ENCODE measurements at regions not wholly inside any gene's neighbourhood (a gene's known extent, or its start where the extent isn't known, plus 50 kb on each side); places are given as distances from the start of the nearest gene placed in this dataset.

DNA sequence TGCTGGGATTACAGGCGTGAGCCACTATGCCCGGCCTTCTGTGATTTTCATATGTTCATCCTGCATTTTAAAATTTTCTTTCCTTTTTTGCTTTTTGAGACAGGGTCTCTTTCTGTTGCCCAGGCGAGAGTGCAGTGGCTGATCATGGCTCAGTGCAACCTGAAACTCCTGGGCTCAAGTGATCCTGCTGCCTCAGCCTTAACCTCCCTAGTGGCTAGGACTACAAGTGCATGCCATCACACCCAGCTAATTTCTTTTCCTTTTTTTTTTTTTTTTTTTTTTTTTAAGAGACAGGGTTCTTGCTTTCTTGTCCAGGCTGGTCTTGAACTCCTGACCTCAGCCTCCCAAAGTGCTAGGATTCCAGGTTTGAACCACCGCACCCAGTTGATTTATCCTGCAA lies 54.1 kb upstream of the WT1 start:
- H3K4me1 ChIP-seq: peaks cover 0 to 8% (median 8%) of the 10 kb centered on the region in 3 donors
- DNase-seq: no peak
- no peak overlapping the region for H3K27ac ChIP-seq
- no peak for ATAC-seq
- H3K9me3 ChIP-seq: no peaks in the 10 kb centered on the region
- no peaks in the 10 kb centered on the region for H3K27me3 ChIP-seq
- intact Hi-C loops (cut with DNase I): no loop called here
- 69 to 84% methylated on average over 4 of the region's 4 CpGs for WGBS, 2 donors
- TF ChIP-seq, protein P1, sequence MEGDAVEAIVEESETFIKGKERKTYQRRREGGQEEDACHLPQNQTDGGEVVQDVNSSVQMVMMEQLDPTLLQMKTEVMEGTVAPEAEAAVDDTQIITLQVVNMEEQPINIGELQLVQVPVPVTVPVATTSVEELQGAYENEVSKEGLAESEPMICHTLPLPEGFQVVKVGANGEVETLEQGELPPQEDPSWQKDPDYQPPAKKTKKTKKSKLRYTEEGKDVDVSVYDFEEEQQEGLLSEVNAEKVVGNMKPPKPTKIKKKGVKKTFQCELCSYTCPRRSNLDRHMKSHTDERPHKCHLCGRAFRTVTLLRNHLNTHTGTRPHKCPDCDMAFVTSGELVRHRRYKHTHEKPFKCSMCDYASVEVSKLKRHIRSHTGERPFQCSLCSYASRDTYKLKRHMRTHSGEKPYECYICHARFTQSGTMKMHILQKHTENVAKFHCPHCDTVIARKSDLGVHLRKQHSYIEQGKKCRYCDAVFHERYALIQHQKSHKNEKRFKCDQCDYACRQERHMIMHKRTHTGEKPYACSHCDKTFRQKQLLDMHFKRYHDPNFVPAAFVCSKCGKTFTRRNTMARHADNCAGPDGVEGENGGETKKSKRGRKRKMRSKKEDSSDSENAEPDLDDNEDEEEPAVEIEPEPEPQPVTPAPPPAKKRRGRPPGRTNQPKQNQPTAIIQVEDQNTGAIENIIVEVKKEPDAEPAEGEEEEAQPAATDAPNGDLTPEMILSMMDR (IDR thresholded peaks at IDR 0.05): no peak
- H3K36me3 ChIP-seq: no peaks in the 10 kb centered on the region
- H3K4me3 ChIP-seq: no peak overlapping the region
- no peak for FAIRE-seq

DNA sequence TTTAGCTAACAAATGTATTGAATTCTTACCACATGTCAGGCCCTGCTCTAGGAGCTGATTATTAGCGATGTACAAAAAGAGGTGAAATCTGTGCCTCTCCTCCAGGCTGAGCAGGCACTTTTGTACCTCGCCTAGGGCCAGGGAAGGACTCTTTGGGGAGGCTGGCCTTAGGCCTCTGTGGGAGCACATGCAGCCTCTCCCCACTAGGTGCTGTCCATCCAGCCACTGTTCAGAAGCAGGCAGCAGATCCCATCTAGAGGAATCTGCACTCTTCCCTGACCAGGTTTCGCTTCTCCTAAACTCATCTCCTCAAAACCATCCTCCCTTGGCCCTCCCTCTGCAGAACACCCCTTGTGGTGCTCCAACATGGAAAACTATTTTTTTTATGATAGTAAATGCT lies 51.9 kb upstream of the WT1 start:
- FAIRE-seq: no peak
- Histone ChIP-seq H3K4me3 (no peak overlapping the region), H3K4me1 (no peaks in the 10 kb centered on the region), H3K36me3 (no peaks in the 10 kb centered on the region), H3K27ac (no peak overlapping the region), H3K27me3 (no peaks in the 10 kb centered on the region), H3K9me3 (no peaks in the 10 kb centered on the region)
- intact Hi-C loops (cut with DNase I): no loop called here
- TF ChIP-seq, protein P1 (IDR thresholded peaks at IDR 0.05): no peak
- WGBS, 2 donors: 91% methylated on average over 3 of the region's 3 CpGs
- no peak for ATAC-seq
- no peak for DNase-seq

DNA sequence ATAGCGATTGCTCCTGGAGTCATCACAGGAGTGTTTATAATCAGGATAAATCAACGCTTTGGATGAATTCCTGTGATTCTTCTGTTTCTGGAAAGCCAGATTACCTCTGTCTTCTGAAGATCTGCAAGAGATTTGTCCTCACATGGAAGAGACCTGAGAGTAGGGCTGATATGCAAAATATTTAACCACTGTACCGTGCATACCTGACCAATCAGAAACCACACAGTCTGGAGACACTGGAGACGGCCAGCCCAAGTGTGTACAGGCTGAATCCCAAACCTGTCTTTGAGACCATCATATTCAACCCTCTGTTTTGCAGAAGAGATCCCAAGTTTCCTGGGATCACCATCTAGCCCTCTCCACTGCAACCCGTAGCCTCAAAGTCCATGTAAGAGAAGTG lies 50.4 kb upstream of the WT1 start:
- intact Hi-C loops (cut with DNase I): no loop called here
- H3K4me3 ChIP-seq: no peak overlapping the region
- H3K27ac ChIP-seq: no peak overlapping the region
- H3K9me3 ChIP-seq: no peaks in the 10 kb centered on the region
- H3K36me3 ChIP-seq: no peaks in the 10 kb centered on the region
- DNase-seq (no peak), FAIRE-seq (no peak), ATAC-seq (no peak)
- WGBS, 2 donors: 51 to 64% methylated on average over 5 of the region's 5 CpGs
- TF ChIP-seq, protein P1 (IDR thresholded peaks at IDR 0.05): no peak
- no peaks in the 10 kb centered on the region for H3K27me3 ChIP-seq
- H3K4me1 ChIP-seq: no peaks in the 10 kb centered on the region
